H9 (cell line): ENCODE measurements at regions not wholly inside any gene's neighbourhood (a gene's known extent, or its start where the extent isn't known, plus 50 kb on each side); places are given as distances from the start of the nearest gene placed in this dataset.
"Not testable (repeated sequence)": the region's sequence is repeated elsewhere in the genome, so short reads cannot be mapped to it uniquely, and the experiment has no call there.

ENCODE experiments used
- DNase-seq: peaks from one replicate; pipeline ENCODE4 v3.0.0-alpha.2; 2017
- H2AFZ ChIP-seq: one replicate; pipeline ENCODE4 v1.6.1; 2013; ENCODE audit warnings: mild to moderate bottlenecking, low read length, control low read depth, moderate library complexity
- H2AK5ac ChIP-seq: 2 replicates; pipeline ENCODE4 v1.6.1; 2013; ENCODE audit warnings: low read length, control low read depth, mixed read lengths; ENCODE audit not compliant: insufficient read length
- H2BK120ac ChIP-seq: one replicate; pipeline ENCODE4 v1.6.1; 2013; ENCODE audit warnings: low read depth, mild to moderate bottlenecking, low read length, control low read depth, inconsistent platforms; ENCODE audit not compliant: poor library complexity, severe bottlenecking
- H2BK12ac ChIP-seq: 2 replicates; pipeline ENCODE4 v1.6.1; 2013; ENCODE audit warnings: low read length, control low read depth, mixed read lengths, low read depth; ENCODE audit not compliant: insufficient read length
- H2BK15ac ChIP-seq: 2 replicates; pipeline ENCODE4 v1.6.1; 2013; ENCODE audit warnings: low read depth, low read length, control low read depth
- H2BK20ac ChIP-seq: one replicate; pipeline ENCODE4 v1.6.1; 2013; ENCODE audit warnings: low read depth, mild to moderate bottlenecking, low read length, control low read depth, inconsistent platforms; ENCODE audit not compliant: poor library complexity, severe bottlenecking
- H2BK5ac ChIP-seq: 2 replicates; pipeline ENCODE4 v1.6.1; 2013; ENCODE audit warnings: low read length, control low read depth, mixed read lengths; ENCODE audit not compliant: insufficient read length
- H3K14ac ChIP-seq: 2 replicates; pipeline ENCODE4 v1.6.1; 2013; ENCODE audit warnings: low read length, control low read depth; ENCODE audit not compliant: insufficient read depth
- H3K18ac ChIP-seq: 2 replicates; pipeline ENCODE4 v1.6.1; 2013; ENCODE audit warnings: low read depth, mild to moderate bottlenecking, mixed read lengths, low read length, control low read depth; ENCODE audit not compliant: insufficient read length
- H3K23ac ChIP-seq: 2 replicates; pipeline ENCODE4 v1.6.1; 2013; ENCODE audit warnings: low read length, control low read depth, mixed read lengths, low read depth; ENCODE audit not compliant: insufficient read length
- H3K23me2 ChIP-seq: 2 replicates; pipeline ENCODE4 v1.6.1; 2013; ENCODE audit warnings: low read depth, mild to moderate bottlenecking, mixed read lengths, low read length, control low read depth; ENCODE audit not compliant: insufficient read length, poor library complexity, severe bottlenecking
- H3K27ac ChIP-seq: 2 replicates; pipeline ENCODE4 v1.5.1; 2013; ENCODE audit warnings: low read length, control low read depth, mixed read lengths, low read depth; ENCODE audit not compliant: insufficient read length
- H3K27me3 ChIP-seq: 2 replicates; pipeline ENCODE4 v1.6.1; 2013; ENCODE audit warnings: low read length, control low read depth, inconsistent platforms; ENCODE audit not compliant: insufficient read depth
- H3K4ac ChIP-seq: 2 replicates; pipeline ENCODE4 v1.6.1; 2013; ENCODE audit warnings: low read depth, mild to moderate bottlenecking, control low read depth, inconsistent platforms, low read length, moderate library complexity
- H3K4me1 ChIP-seq: 2 replicates; pipeline ENCODE4 v1.6.1; 2013; ENCODE audit warnings: low read length, control low read depth, inconsistent platforms; ENCODE audit not compliant: insufficient read depth
- H3K4me2 ChIP-seq: 2 replicates; pipeline ENCODE4 v1.6.1; 2013; ENCODE audit warnings: low read length, control low read depth, mixed read lengths; ENCODE audit not compliant: insufficient read length, insufficient read depth
- H3K56ac ChIP-seq: 2 replicates; pipeline ENCODE4 v1.6.1; 2013; ENCODE audit warnings: low read depth, mild to moderate bottlenecking, mixed read lengths, low read length, control low read depth; ENCODE audit not compliant: insufficient read length
- H3K79me1 ChIP-seq: 2 replicates; pipeline ENCODE4 v1.6.1; 2013; ENCODE audit warnings: low read depth, mild to moderate bottlenecking, moderate library complexity, low read length, control low read depth, inconsistent platforms; ENCODE audit not compliant: insufficient read depth, poor library complexity, severe bottlenecking
- H3K79me2 ChIP-seq: 2 replicates; pipeline ENCODE4 v1.6.1; 2013; ENCODE audit warnings: low read length, control low read depth, inconsistent platforms; ENCODE audit not compliant: insufficient read depth
- H3K9ac ChIP-seq: 2 replicates; pipeline ENCODE4 v1.6.1; 2013; ENCODE audit warnings: low read length, control low read depth, mixed read lengths; ENCODE audit not compliant: insufficient read length; ENCODE audit errors: extremely low read depth
- H3K9me3 ChIP-seq: one replicate; pipeline ENCODE4 v1.6.1; 2013; ENCODE audit warnings: low read depth, low read length, inconsistent platforms; ENCODE audit not compliant: control insufficient read depth
- H3T11ph ChIP-seq: one replicate; pipeline ENCODE4 v1.6.1; 2013; ENCODE audit warnings: mild to moderate bottlenecking, low read length, control low read depth, inconsistent platforms
- H4K20me1 ChIP-seq: one replicate; pipeline ENCODE4 v1.6.1; 2013; ENCODE audit not compliant: control insufficient read depth, insufficient read length, insufficient read depth
- H4K5ac ChIP-seq: 2 replicates; pipeline ENCODE4 v1.6.1; 2013; ENCODE audit warnings: low read depth, mild to moderate bottlenecking, mixed read lengths, low read length, control low read depth; ENCODE audit not compliant: insufficient read length
- H4K8ac ChIP-seq: replicated peaks from 2 replicates; pipeline ENCODE4 v1.6.1; 2013; ENCODE audit warnings: low read length, control low read depth, mixed read lengths, low read depth; ENCODE audit not compliant: insufficient read length
- H4K91ac ChIP-seq: 2 replicates; pipeline ENCODE4 v1.6.1; 2013; ENCODE audit warnings: low read depth, mild to moderate bottlenecking, moderate library complexity, mixed read lengths, low read length, control low read depth; ENCODE audit not compliant: insufficient read length
- H3K27ac Mint-ChIP-seq, 3 experiments: 2 replicates in 2 of 3; 3 replicates in 1 of 3; pipeline ENCODE4 v1.8.0; 2020 to 2021; ENCODE audit warnings: mixed read lengths in 3 of 3, mild to moderate bottlenecking in 1 of 3, moderate library complexity in 1 of 3
- H3K27me3 Mint-ChIP-seq: 2 replicates; pipeline ENCODE4 v1.8.0; 2021; ENCODE audit warnings: low read depth, mild to moderate bottlenecking, moderate library complexity, mixed read lengths
- H3K36me3 Mint-ChIP-seq, 3 experiments: 2 replicates in 2 of 3; 3 replicates in 1 of 3; pipeline ENCODE4 v1.8.0; 2020 to 2021; ENCODE audit warnings: low read depth in 3 of 3, mixed read lengths in 3 of 3; ENCODE audit not compliant: insufficient read depth in 1 of 3
- H3K4me1 Mint-ChIP-seq, 2 experiments: 2 replicates each; pipeline ENCODE4 v1.8.0; 2020; ENCODE audit warnings: mixed read lengths in 2 of 2
- H3K4me3 Mint-ChIP-seq, 2 experiments: 2 replicates in 1 of 2; 3 replicates in 1 of 2; pipeline ENCODE4 v1.8.0; 2020 to 2021; ENCODE audit warnings: mild to moderate bottlenecking in 2 of 2, mixed read lengths in 2 of 2, moderate library complexity in 1 of 2
- H3K9me3 Mint-ChIP-seq, 2 experiments: 2 replicates in 1 of 2; 3 replicates in 1 of 2; pipeline ENCODE4 v1.8.0; 2020; ENCODE audit warnings: mild to moderate bottlenecking in 2 of 2, mixed read lengths in 2 of 2, moderate library complexity in 1 of 2
- WGBS: extraction: QIAGEN DNeasy Blood & Tissue Kit; methylation state at CpG from one replicate; pipeline ENCODE4 v1.1.7; 2013; ENCODE audit warnings: missing lambda C conversion rate, low lambda C conversion rate, mixed read lengths; ENCODE audit not compliant: insufficient read length; ENCODE audit errors: extremely low coverage; 5-methylcytosine and 5-hydroxymethylcytosine counted together

DNA sequence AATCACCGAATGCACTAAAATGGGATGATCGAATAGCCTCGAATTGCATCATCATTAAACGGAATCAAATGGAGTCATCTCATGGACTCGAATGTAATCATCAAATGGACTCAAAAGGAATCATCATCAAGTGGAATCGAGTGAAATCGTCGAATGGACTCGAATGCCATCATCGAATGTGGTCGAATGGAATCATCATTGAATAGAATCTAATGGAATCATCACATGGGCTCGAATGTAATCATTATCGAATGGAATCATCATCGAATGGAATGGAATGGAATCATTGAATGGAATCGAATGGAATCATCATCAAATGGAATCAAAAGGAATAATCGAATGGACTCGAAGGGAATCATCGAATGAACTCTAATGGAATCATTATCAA lies 224.3 kb downstream of the SHCBP1 start:
- not testable (repeated sequence) for H3K9ac ChIP-seq, H3K56ac ChIP-seq, H3T11ph ChIP-seq, H2BK15ac ChIP-seq, H2BK20ac ChIP-seq, H2AFZ ChIP-seq, H4K91ac ChIP-seq, H2BK120ac ChIP-seq, H3K27ac ChIP-seq, H3K4me3 Mint-ChIP-seq, H3K23me2 ChIP-seq, H3K4me2 ChIP-seq, H3K18ac ChIP-seq, H2BK5ac ChIP-seq, H4K20me1 ChIP-seq, H2AK5ac ChIP-seq, H3K4me1 ChIP-seq, H4K8ac ChIP-seq, H3K27me3 ChIP-seq, H4K5ac ChIP-seq, H3K79me2 ChIP-seq, DNase-seq, H3K14ac ChIP-seq, H2BK12ac ChIP-seq, H3K9me3 ChIP-seq, H3K23ac ChIP-seq, H3K4ac ChIP-seq, H3K27ac Mint-ChIP-seq, H3K79me1 ChIP-seq, H3K4me1 Mint-ChIP-seq
- peaks cover 7 to 17% (median 8%) of the 10 kb centered on the region in 3 experiments for H3K36me3 Mint-ChIP-seq
- H3K9me3 Mint-ChIP-seq = peaks cover 17 to 21% of the 10 kb centered on the region in 2 experiments
- no CpG with 5 or more reads among the region's 18 CpGs for WGBS
- H3K27me3 Mint-ChIP-seq = peaks cover 14% of the 10 kb centered on the region

- H3K18ac ChIP-seq, H3K79me1 ChIP-seq, H3K9me3 ChIP-seq, H3K27ac Mint-ChIP-seq, H3K23ac ChIP-seq, DNase-seq, H2BK20ac ChIP-seq, H3K4ac ChIP-seq, H3K14ac ChIP-seq, H4K5ac ChIP-seq, H3K4me2 ChIP-seq, H4K8ac ChIP-seq, H3K56ac ChIP-seq, H3K79me2 ChIP-seq, H2BK12ac ChIP-seq, H3K27me3 ChIP-seq, H3K4me3 Mint-ChIP-seq, H2BK5ac ChIP-seq, H4K20me1 ChIP-seq, H2BK15ac ChIP-seq, H2BK120ac ChIP-seq, H3K9ac ChIP-seq, H3K27ac ChIP-seq, H3K4me1 ChIP-seq, H3K4me1 Mint-ChIP-seq, H2AK5ac ChIP-seq, H3T11ph ChIP-seq, H2AFZ ChIP-seq, H3K23me2 ChIP-seq, H4K91ac ChIP-seq: not testable (repeated sequence)
- Mint-ChIP-seq H3K27me3 (peaks cover 15% of the 10 kb centered on the region), H3K9me3 (peaks cover 21 to 25% of the 10 kb centered on the region in 2 experiments), H3K36me3 (peaks cover 7 to 19% (median 8%) of the 10 kb centered on the region in 3 experiments)
- no CpG with 5 or more reads among the region's 31 CpGs for WGBS
These were observed 224.9 kb downstream of the SHCBP1 start for GRCh38 chr16:46396131-46396882.
